ENCODE measurements at regions not wholly inside any gene's neighbourhood (a gene's known extent, or its start where the extent isn't known, plus 50 kb on each side); places are given as distances from the start of the nearest gene placed in this dataset.

GRCh38 chr11:116111546-116111945 lies 607.3 kb upstream of the CADM1 start:
- no peaks in the 10 kb centered on the region for H3K9me3 ChIP-seq (ENCODE audit: control insufficient read depth, insufficient read depth, low read length)
- no peaks in the 10 kb centered on the region for H3K36me3 ChIP-seq (ENCODE audit: control insufficient read depth, insufficient read depth, low read length)
- H3K9ac ChIP-seq (ENCODE audit: low read depth, low read length): no peak overlapping the region
- H3K4me3 ChIP-seq (ENCODE audit: low read depth, low read length): no peak overlapping the region
- no peaks in the 10 kb centered on the region for H3K4me1 ChIP-seq (ENCODE audit: control insufficient read depth, insufficient read depth, low read length)
- peaks cover 64% of the 10 kb centered on the region for H3K27me3 ChIP-seq (ENCODE audit: control insufficient read depth, insufficient read depth, low read length)

GRCh38 chr11:116110802-116111201 lies 606.6 kb upstream of the CADM1 start:
- Histone ChIP-seq H3K9me3 (ENCODE audit: control insufficient read depth, insufficient read depth, low read length) (no peaks in the 10 kb centered on the region), H3K27me3 (ENCODE audit: control insufficient read depth, insufficient read depth, low read length) (peaks cover 71% of the 10 kb centered on the region), H3K4me1 (ENCODE audit: control insufficient read depth, insufficient read depth, low read length) (no peaks in the 10 kb centered on the region), H3K9ac (ENCODE audit: low read depth, low read length) (no peak overlapping the region), H3K36me3 (ENCODE audit: control insufficient read depth, insufficient read depth, low read length) (no peaks in the 10 kb centered on the region), H3K4me3 (ENCODE audit: low read depth, low read length) (no peak overlapping the region)

GRCh38 chr11:116110356-116110755 lies 606.1 kb upstream of the CADM1 start:
- Histone ChIP-seq H3K36me3 (ENCODE audit: control insufficient read depth, insufficient read depth, low read length) (no peaks in the 10 kb centered on the region), H3K9ac (ENCODE audit: low read depth, low read length) (no peak overlapping the region), H3K4me1 (ENCODE audit: control insufficient read depth, insufficient read depth, low read length) (no peaks in the 10 kb centered on the region), H3K4me3 (ENCODE audit: low read depth, low read length) (no peak overlapping the region), H3K9me3 (ENCODE audit: control insufficient read depth, insufficient read depth, low read length) (no peaks in the 10 kb centered on the region), H3K27me3 (ENCODE audit: control insufficient read depth, insufficient read depth, low read length) (peaks cover 74% of the 10 kb centered on the region)

GRCh38 chr11:116109228-116109627 lies 605.0 kb upstream of the CADM1 start:
- H3K36me3 ChIP-seq (ENCODE audit: control insufficient read depth, insufficient read depth, low read length): no peaks in the 10 kb centered on the region
- no peaks in the 10 kb centered on the region for H3K9me3 ChIP-seq (ENCODE audit: control insufficient read depth, insufficient read depth, low read length)
- peaks cover 85% of the 10 kb centered on the region for H3K27me3 ChIP-seq (ENCODE audit: control insufficient read depth, insufficient read depth, low read length)
- H3K4me1 ChIP-seq (ENCODE audit: control insufficient read depth, insufficient read depth, low read length): no peaks in the 10 kb centered on the region
- H3K9ac ChIP-seq (ENCODE audit: low read depth, low read length): no peak overlapping the region
- no peak overlapping the region for H3K4me3 ChIP-seq (ENCODE audit: low read depth, low read length)

GRCh38 chr11:116108161-116108560 lies 603.9 kb upstream of the CADM1 start:
- Histone ChIP-seq H3K9me3 (ENCODE audit: control insufficient read depth, insufficient read depth, low read length) (no peaks in the 10 kb centered on the region), H3K4me1 (ENCODE audit: control insufficient read depth, insufficient read depth, low read length) (no peaks in the 10 kb centered on the region), H3K4me3 (ENCODE audit: low read depth, low read length) (no peak overlapping the region), H3K36me3 (ENCODE audit: control insufficient read depth, insufficient read depth, low read length) (no peaks in the 10 kb centered on the region), H3K9ac (ENCODE audit: low read depth, low read length) (no peak overlapping the region), H3K27me3 (ENCODE audit: control insufficient read depth, insufficient read depth, low read length) (peaks cover 94% of the 10 kb centered on the region)

GRCh38 chr11:116107229-116107628 lies 603.0 kb upstream of the CADM1 start:
- Histone ChIP-seq H3K36me3 (ENCODE audit: control insufficient read depth, insufficient read depth, low read length) (no peaks in the 10 kb centered on the region), H3K9me3 (ENCODE audit: control insufficient read depth, insufficient read depth, low read length) (no peaks in the 10 kb centered on the region), H3K27me3 (ENCODE audit: control insufficient read depth, insufficient read depth, low read length) (peaks cover 95% of the 10 kb centered on the region), H3K4me3 (ENCODE audit: low read depth, low read length) (no peak overlapping the region), H3K4me1 (ENCODE audit: control insufficient read depth, insufficient read depth, low read length) (no peaks in the 10 kb centered on the region), H3K9ac (ENCODE audit: low read depth, low read length) (no peak overlapping the region)

- Histone ChIP-seq H3K27me3 (ENCODE audit: control insufficient read depth, insufficient read depth, low read length) (peaks cover 89% of the 10 kb centered on the region), H3K36me3 (ENCODE audit: control insufficient read depth, insufficient read depth, low read length) (no peaks in the 10 kb centered on the region), H3K9ac (ENCODE audit: low read depth, low read length) (no peak overlapping the region), H3K4me3 (ENCODE audit: low read depth, low read length) (no peak overlapping the region), H3K4me1 (ENCODE audit: control insufficient read depth, insufficient read depth, low read length) (no peaks in the 10 kb centered on the region), H3K9me3 (ENCODE audit: control insufficient read depth, insufficient read depth, low read length) (no peaks in the 10 kb centered on the region)
These were observed 600.4 kb upstream of the CADM1 start for GRCh38 chr11:116104498-116105174.

- Histone ChIP-seq H3K9ac (ENCODE audit: low read depth, low read length) (no peak overlapping the region), H3K36me3 (ENCODE audit: control insufficient read depth, insufficient read depth, low read length) (no peaks in the 10 kb centered on the region), H3K27me3 (ENCODE audit: control insufficient read depth, insufficient read depth, low read length) (peaks cover 85% of the 10 kb centered on the region), H3K4me3 (ENCODE audit: low read depth, low read length) (no peak overlapping the region), H3K9me3 (ENCODE audit: control insufficient read depth, insufficient read depth, low read length) (no peaks in the 10 kb centered on the region), H3K4me1 (ENCODE audit: control insufficient read depth, insufficient read depth, low read length) (no peaks in the 10 kb centered on the region)
These were observed 597.7 kb upstream of the CADM1 start for GRCh38 chr11:116101902-116102301.

- H3K27me3 ChIP-seq (ENCODE audit: control insufficient read depth, insufficient read depth, low read length): peaks cover 73% of the 10 kb centered on the region
- H3K4me1 ChIP-seq (ENCODE audit: control insufficient read depth, insufficient read depth, low read length): no peaks in the 10 kb centered on the region
- H3K36me3 ChIP-seq (ENCODE audit: control insufficient read depth, insufficient read depth, low read length): no peaks in the 10 kb centered on the region
These were observed 595.8 kb upstream of the CADM1 start for GRCh38 chr11:116100016-116100415.

GRCh38 chr11:116099541-116099940 lies 595.3 kb upstream of the CADM1 start:
- no peaks in the 10 kb centered on the region for H3K36me3 ChIP-seq (ENCODE audit: control insufficient read depth, insufficient read depth, low read length)
- H3K27me3 ChIP-seq (ENCODE audit: control insufficient read depth, insufficient read depth, low read length): peaks cover 68% of the 10 kb centered on the region
- no peaks in the 10 kb centered on the region for H3K4me1 ChIP-seq (ENCODE audit: control insufficient read depth, insufficient read depth, low read length)
- H3K9me3 ChIP-seq (ENCODE audit: control insufficient read depth, insufficient read depth, low read length): no peaks in the 10 kb centered on the region
- no peak overlapping the region for H3K9ac ChIP-seq (ENCODE audit: low read depth, low read length)
- H3K4me3 ChIP-seq (ENCODE audit: low read depth, low read length): no peak overlapping the region

More at GRCh38 chr11:116100016-116100415, 595.8 kb upstream of the CADM1 start:
- Histone ChIP-seq H3K9ac (ENCODE audit: low read depth, low read length) (no peak overlapping the region), H3K4me3 (ENCODE audit: low read depth, low read length) (no peak overlapping the region), H3K9me3 (ENCODE audit: control insufficient read depth, insufficient read depth, low read length) (no peaks in the 10 kb centered on the region)

GRCh38 chr11:116096272-116096995 lies 592.2 kb upstream of the CADM1 start:
- Histone ChIP-seq H3K27me3 (ENCODE audit: control insufficient read depth, insufficient read depth, low read length) (peaks cover 42% of the 10 kb centered on the region), H3K9me3 (ENCODE audit: control insufficient read depth, insufficient read depth, low read length) (no peaks in the 10 kb centered on the region), H3K9ac (ENCODE audit: low read depth, low read length) (no peak overlapping the region), H3K4me3 (ENCODE audit: low read depth, low read length) (no peak overlapping the region), H3K4me1 (ENCODE audit: control insufficient read depth, insufficient read depth, low read length) (no peaks in the 10 kb centered on the region), H3K36me3 (ENCODE audit: control insufficient read depth, insufficient read depth, low read length) (no peaks in the 10 kb centered on the region)
